GM23338 (cell line): ENCODE measurements at regions not wholly inside any gene's neighbourhood (a gene's known extent, or its start where the extent isn't known, plus 50 kb on each side); places are given as distances from the start of the nearest gene placed in this dataset.

Experiments
- ATAC-seq: fragments of 200-7000 bp; cut with Tn5 transposase; 3 replicates; pipeline ENCODE4 v1.9.1; 2020
- DNase-seq: peaks from one replicate; pipeline ENCODE4 v3.0.0-alpha.2; 2015; ENCODE audit warnings: low spot score
- H2AFZ ChIP-seq: fragments of 200-600 bp; sonication (generic); 2 replicates; pipeline ENCODE4 v1.8.0; 2016; ENCODE audit warnings: antibody characterized with exemption, mild to moderate bottlenecking, moderate library complexity
- H3F3A ChIP-seq: fragments of 200-600 bp; sonication (generic); replicated peaks from 2 replicates; pipeline ENCODE4 v1.8.0; 2017; ENCODE audit warnings: antibody characterized with exemption, mixed run types, low read depth
- H3K27ac ChIP-seq: fragments of 200-600 bp; sonication (generic); 2 replicates; pipeline ENCODE4 v1.6.1; 2016; ENCODE audit warnings: low read depth
- H3K27me3 ChIP-seq: fragments of 200-600 bp; sonication (generic); 2 replicates; pipeline ENCODE4 v1.8.0; 2016; ENCODE audit warnings: mild to moderate bottlenecking, mixed run types, moderate library complexity; ENCODE audit not compliant: insufficient read depth
- H3K36me3 ChIP-seq: fragments of 200-600 bp; sonication (generic); 2 replicates; pipeline ENCODE4 v1.8.0; 2016; ENCODE audit warnings: mild to moderate bottlenecking; ENCODE audit not compliant: insufficient read depth
- H3K4me1 ChIP-seq: fragments of 200-600 bp; sonication (generic); 2 replicates; pipeline ENCODE4 v1.8.0; 2016; ENCODE audit warnings: mild to moderate bottlenecking, moderate library complexity; ENCODE audit not compliant: insufficient read depth
- H3K4me2 ChIP-seq: fragments of 200-600 bp; sonication (generic); 2 replicates; pipeline ENCODE4 v1.7.1; 2017; ENCODE audit warnings: mixed run types
- H3K4me3 ChIP-seq: fragments of 200-600 bp; sonication (generic); 2 replicates; pipeline ENCODE4 v1.6.1; 2016; ENCODE audit warnings: mixed run types
- H3K79me2 ChIP-seq: fragments of 200-600 bp; sonication (generic); replicated peaks from 2 replicates; pipeline ENCODE4 v1.8.0; 2017; ENCODE audit warnings: mild to moderate bottlenecking; ENCODE audit not compliant: insufficient read depth
- H3K9me2 ChIP-seq: fragments of 200-600 bp; sonication (generic); 2 replicates; pipeline ENCODE4 v1.8.0; 2017; ENCODE audit not compliant: insufficient read depth
- H4K20me1 ChIP-seq: fragments of 200-600 bp; sonication (generic); replicated peaks from 2 replicates; pipeline ENCODE4 v1.8.0; 2017; ENCODE audit warnings: mild to moderate bottlenecking; ENCODE audit not compliant: insufficient read depth
- H3K27ac Mint-ChIP-seq: 2 replicates; pipeline ENCODE4 v1.8.0; 2020; ENCODE audit warnings: inconsistent platforms, mild to moderate bottlenecking, moderate library complexity, mixed read lengths
- H3K27me3 Mint-ChIP-seq: 3 replicates; pipeline ENCODE4 v1.8.0; 2022; ENCODE audit warnings: low read depth, mild to moderate bottlenecking, moderate library complexity, mixed read lengths, inconsistent platforms; ENCODE audit not compliant: insufficient read depth, poor library complexity
- H3K36me3 Mint-ChIP-seq: 3 replicates; pipeline ENCODE4 v1.8.0; 2021; ENCODE audit warnings: low read depth, mild to moderate bottlenecking, inconsistent platforms, moderate library complexity, mixed read lengths
- H3K4me1 Mint-ChIP-seq: 3 replicates; pipeline ENCODE4 v1.8.0; 2020; ENCODE audit warnings: mild to moderate bottlenecking, inconsistent platforms, mixed read lengths
- H3K4me3 Mint-ChIP-seq: 3 replicates; pipeline ENCODE4 v1.8.0; 2021; ENCODE audit warnings: moderate library complexity, mild to moderate bottlenecking, inconsistent platforms, mixed read lengths
- H3K9me3 Mint-ChIP-seq: 3 replicates; pipeline ENCODE4 v1.8.0; 2020; ENCODE audit warnings: moderate library complexity, mild to moderate bottlenecking, inconsistent platforms, mixed read lengths
- CREB1 ChIP-seq: fragments of 250-450 bp; sonication (Bioruptor Pico); IDR thresholded peaks from 2 replicates; pipeline ENCODE4 v1.5.0; 2020; ENCODE audit warnings: low read depth, mild to moderate bottlenecking, moderate library complexity
- EZH2phosphoT487 ChIP-seq: fragments of 200-600 bp; sonication (generic); IDR thresholded peaks from one replicate; pipeline ENCODE4 v1.8.1; 2018; ENCODE audit warnings: antibody characterized with exemption; ENCODE audit not compliant: unreplicated experiment
- NANOG ChIP-seq: IDR thresholded peaks from 2 replicates; pipeline ENCODE4 v1.6.1; 2016; ENCODE audit warnings: antibody characterized with exemption, borderline replicate concordance
- POLR2AphosphoS5 ChIP-seq: IDR thresholded peaks from 2 replicates; pipeline ENCODE4 v1.6.1; 2016; ENCODE audit warnings: antibody characterized with exemption, low read depth
- STAT1 ChIP-seq: IDR thresholded peaks from one replicate; pipeline ENCODE4 v1.6.1; 2016; ENCODE audit warnings: antibody characterized with exemption; ENCODE audit not compliant: unreplicated experiment
- TF ChIP-seq, protein P1 (sequence below): IDR thresholded peaks from 2 replicates; pipeline ENCODE4 v1.6.1; 2016; ENCODE audit warnings: antibody characterized with exemption
- TF ChIP-seq, protein P2 (sequence below): fragments of 250-450 bp; sonication (Bioruptor Pico); IDR thresholded peaks from 2 replicates; pipeline ENCODE4 v1.5.0; 2020; ENCODE audit warnings: mild to moderate bottlenecking, moderate library complexity

DNA sequence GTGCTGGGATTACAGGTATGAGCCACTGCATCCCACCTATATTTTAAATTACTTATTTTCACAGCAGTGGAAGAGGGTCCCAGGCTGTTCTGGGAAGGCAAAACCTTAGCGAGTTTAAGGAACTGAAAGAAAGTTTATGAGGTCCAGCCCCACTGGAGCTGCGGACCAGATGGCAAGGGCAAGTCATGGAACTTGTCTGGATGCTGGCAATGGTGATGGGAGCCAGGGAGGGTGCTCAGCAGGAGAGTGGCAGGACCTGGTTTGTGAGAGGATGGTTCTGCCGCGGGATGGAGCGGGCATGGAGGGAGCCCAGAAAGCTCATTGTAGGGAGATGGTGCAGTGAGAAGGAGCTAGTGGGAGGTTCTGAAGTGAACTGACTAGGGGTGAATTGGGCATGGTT, 50.6 kb upstream of the SLC45A1 start:
- peaks cover 18% of the 10 kb centered on the region for H3F3A ChIP-seq
- no peak overlapping the region for H2AFZ ChIP-seq
- H3K79me2 ChIP-seq: no peaks in the 10 kb centered on the region
- DNase-seq (peak; percentile 24), ATAC-seq (peak; percentile 49)
- H3K4me3 ChIP-seq: peak overlapping the region; percentile 12; the same call in 1 of the 2 replicates
- H3K27ac ChIP-seq: peak overlapping the region; percentile 88
- peaks cover 30% of the 10 kb centered on the region for H3K4me1 Mint-ChIP-seq
- H3K36me3 Mint-ChIP-seq: no peaks in the 10 kb centered on the region; the same call in 2 of the 3 replicates
- TF ChIP-seq, protein P1, sequence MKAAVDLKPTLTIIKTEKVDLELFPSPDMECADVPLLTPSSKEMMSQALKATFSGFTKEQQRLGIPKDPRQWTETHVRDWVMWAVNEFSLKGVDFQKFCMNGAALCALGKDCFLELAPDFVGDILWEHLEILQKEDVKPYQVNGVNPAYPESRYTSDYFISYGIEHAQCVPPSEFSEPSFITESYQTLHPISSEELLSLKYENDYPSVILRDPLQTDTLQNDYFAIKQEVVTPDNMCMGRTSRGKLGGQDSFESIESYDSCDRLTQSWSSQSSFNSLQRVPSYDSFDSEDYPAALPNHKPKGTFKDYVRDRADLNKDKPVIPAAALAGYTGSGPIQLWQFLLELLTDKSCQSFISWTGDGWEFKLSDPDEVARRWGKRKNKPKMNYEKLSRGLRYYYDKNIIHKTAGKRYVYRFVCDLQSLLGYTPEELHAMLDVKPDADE: no peak
- TF ChIP-seq, protein P2, sequence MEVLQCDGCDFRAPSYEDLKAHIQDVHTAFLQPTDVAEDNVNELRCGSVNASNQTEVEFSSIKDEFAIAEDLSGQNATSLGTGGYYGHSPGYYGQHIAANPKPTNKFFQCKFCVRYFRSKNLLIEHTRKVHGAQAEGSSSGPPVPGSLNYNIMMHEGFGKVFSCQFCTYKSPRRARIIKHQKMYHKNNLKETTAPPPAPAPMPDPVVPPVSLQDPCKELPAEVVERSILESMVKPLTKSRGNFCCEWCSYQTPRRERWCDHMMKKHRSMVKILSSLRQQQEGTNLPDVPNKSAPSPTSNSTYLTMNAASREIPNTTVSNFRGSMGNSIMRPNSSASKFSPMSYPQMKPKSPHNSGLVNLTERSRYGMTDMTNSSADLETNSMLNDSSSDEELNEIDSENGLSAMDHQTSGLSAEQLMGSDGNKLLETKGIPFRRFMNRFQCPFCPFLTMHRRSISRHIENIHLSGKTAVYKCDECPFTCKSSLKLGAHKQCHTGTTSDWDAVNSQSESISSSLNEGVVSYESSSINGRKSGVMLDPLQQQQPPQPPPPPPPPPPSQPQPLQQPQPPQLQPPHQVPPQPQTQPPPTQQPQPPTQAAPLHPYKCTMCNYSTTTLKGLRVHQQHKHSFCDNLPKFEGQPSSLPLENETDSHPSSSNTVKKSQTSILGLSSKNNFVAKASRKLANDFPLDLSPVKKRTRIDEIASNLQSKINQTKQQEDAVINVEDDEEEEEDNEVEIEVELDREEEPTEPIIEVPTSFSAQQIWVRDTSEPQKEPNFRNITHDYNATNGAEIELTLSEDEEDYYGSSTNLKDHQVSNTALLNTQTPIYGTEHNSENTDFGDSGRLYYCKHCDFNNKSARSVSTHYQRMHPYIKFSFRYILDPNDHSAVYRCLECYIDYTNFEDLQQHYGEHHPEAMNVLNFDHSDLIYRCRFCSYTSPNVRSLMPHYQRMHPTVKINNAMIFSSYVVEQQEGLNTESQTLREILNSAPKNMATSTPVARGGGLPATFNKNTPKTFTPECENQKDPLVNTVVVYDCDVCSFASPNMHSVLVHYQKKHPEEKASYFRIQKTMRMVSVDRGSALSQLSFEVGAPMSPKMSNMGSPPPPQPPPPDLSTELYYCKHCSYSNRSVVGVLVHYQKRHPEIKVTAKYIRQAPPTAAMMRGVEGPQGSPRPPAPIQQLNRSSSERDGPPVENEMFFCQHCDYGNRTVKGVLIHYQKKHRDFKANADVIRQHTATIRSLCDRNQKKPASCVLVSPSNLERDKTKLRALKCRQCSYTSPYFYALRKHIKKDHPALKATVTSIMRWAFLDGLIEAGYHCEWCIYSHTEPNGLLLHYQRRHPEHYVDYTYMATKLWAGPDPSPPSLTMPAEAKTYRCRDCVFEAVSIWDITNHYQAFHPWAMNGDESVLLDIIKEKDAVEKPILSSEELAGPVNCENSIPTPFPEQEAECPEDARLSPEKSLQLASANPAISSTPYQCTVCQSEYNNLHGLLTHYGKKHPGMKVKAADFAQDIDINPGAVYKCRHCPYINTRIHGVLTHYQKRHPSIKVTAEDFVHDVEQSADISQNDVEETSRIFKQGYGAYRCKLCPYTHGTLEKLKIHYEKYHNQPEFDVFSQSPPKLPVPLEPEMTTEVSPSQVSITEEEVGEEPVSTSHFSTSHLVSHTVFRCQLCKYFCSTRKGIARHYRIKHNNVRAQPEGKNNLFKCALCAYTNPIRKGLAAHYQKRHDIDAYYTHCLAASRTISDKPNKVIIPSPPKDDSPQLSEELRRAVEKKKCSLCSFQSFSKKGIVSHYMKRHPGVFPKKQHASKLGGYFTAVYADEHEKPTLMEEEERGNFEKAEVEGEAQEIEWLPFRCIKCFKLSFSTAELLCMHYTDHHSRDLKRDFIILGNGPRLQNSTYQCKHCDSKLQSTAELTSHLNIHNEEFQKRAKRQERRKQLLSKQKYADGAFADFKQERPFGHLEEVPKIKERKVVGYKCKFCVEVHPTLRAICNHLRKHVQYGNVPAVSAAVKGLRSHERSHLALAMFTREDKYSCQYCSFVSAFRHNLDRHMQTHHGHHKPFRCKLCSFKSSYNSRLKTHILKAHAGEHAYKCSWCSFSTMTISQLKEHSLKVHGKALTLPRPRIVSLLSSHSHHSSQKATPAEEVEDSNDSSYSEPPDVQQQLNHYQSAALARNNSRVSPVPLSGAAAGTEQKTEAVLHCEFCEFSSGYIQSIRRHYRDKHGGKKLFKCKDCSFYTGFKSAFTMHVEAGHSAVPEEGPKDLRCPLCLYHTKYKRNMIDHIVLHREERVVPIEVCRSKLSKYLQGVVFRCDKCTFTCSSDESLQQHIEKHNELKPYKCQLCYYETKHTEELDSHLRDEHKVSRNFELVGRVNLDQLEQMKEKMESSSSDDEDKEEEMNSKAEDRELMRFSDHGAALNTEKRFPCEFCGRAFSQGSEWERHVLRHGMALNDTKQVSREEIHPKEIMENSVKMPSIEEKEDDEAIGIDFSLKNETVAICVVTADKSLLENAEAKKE (CRISPR knock-in tag): no peak
- TF ChIP-seq CREB1 (CRISPR knock-in tag) (no peak), STAT1 (no peak), EZH2phosphoT487 (no peak), NANOG (no peak), POLR2AphosphoS5 (no peak)
- no peaks in the 10 kb centered on the region for H3K27me3 ChIP-seq
- H3K27ac Mint-ChIP-seq: peak overlapping the region; percentile 47
- H4K20me1 ChIP-seq: no peaks in the 10 kb centered on the region
- H3K9me3 Mint-ChIP-seq: no peaks in the 10 kb centered on the region; the same call in 2 of the 3 replicates
- no peaks in the 10 kb centered on the region for H3K9me2 ChIP-seq
- H3K27me3 Mint-ChIP-seq: peaks cover 15% of the 10 kb centered on the region
- H3K36me3 ChIP-seq: no peaks in the 10 kb centered on the region
- peaks cover 20% of the 10 kb centered on the region for H3K4me1 ChIP-seq
- peak overlapping the region; percentile 6; the same call in 1 of the 3 replicates for H3K4me3 Mint-ChIP-seq
- peak overlapping the region; percentile 70 for H3K4me2 ChIP-seq
